Glomerular visceral epithelial cell (primary cell): ENCODE measurements at regions not wholly inside any gene's neighbourhood (a gene's known extent, or its start where the extent isn't known, plus 50 kb on each side); places are given as distances from the start of the nearest gene placed in this dataset.

Source experiments
- DNase-seq: peaks from one replicate; pipeline ENCODE4 v3.0.0-alpha.2; 2016; ENCODE audit errors: extremely low spot score

- no peak for DNase-seq
Observed at GRCh38 chr2:136572335-136572734, 193.0 kb upstream of the THSD7B start.

GRCh38 chr2:136557203-136557602, 208.1 kb upstream of the THSD7B start:
- no peak for DNase-seq

GRCh38 chr2:136550181-136550580, 215.2 kb upstream of the THSD7B start:
- DNase-seq = no peak

DNA sequence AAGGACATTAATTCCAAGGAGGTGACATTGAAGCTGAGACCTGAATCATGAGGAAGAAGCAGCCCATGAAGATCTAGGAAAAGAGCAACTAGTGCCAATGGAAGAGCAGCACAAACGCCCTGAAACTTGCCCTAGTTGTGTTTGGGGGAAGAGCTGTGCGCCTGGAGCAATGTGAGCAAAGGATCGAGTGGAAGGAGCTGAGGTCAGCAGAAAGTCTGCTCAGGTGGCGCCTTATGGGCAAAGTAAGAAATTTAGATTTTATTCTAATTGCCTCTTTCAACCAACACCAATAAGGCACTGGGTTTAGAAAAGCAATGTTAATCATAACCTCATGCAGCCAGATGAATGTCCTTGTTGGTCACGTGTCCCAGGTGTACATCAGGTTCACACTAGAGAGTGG, 226.0 kb upstream of the THSD7B start:
- no peak for DNase-seq

GRCh38 chr2:136538489-136538888, 226.9 kb upstream of the THSD7B start:
- DNase-seq = no peak

- DNase-seq = no peak
Observed at GRCh38 chr2:136534811-136535210, 230.5 kb upstream of the THSD7B start.

GRCh38 chr2:136532171-136532570, 233.2 kb upstream of the THSD7B start:
- no peak for DNase-seq

DNA sequence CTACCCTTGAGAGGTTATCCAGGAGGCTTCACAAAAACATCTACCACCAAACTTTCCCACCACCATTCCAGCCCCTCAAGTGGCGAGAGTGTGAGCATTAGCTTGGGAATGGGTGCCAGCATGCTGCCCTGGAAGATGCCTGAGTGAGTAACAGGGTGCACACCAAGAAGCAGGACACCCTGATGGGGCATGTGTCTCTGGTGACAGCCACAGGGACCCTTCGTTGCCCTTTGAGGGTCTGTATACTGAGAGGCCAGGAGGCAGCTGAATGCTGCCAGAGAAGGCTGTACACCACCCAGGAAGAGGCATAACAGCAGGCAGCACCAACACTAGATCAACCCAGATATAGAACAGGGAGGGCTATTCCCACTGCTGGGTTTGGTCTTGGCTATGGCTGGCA, 233.6 kb upstream of the THSD7B start:
- DNase-seq = no peak

DNA sequence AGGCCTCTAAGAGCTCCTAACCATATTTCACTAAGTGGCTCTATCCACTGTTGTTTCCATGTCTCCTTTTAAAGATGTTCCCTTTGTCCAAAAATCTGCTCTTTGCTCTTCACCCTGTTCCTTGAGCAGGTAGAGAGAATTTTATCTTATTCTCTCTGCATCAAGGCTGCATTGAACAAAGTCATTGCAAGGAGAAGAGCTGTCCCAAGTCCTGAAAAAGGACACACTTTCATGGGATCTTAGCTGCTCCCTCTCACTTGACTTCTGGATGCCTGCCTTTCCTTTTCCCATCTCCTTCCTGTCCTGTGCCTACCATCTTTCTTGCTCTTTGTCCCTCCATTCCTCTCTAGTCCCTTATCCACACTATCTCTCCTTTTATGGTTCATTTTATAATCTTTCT, 235.2 kb upstream of the THSD7B start:
- no peak for DNase-seq

- DNase-seq = no peak
Observed at GRCh38 chr2:136527560-136527959, 237.8 kb upstream of the THSD7B start.

DNA sequence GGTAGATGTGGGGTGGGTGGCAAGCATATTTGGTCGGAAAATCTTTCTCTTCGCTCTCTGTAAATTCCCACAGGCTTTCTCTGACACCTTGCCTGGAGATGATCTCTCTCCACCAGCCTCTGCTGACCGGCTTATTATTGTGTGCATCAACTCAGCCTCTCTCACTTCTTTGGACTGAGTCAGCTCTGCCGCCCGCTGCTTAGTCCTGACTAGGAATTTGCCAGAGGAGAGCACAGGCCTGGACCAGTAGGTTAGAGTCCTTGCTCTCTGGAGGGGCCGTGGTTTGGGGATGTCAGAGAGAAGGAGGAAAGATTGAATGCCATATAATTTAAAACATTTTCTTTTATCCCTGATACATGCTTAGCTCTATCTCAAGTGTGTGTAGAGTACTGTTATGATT, 242.6 kb upstream of the THSD7B start:
- no peak for DNase-seq

- no peak for DNase-seq
Observed at GRCh38 chr2:136517716-136518115, 247.6 kb upstream of the THSD7B start.

DNA sequence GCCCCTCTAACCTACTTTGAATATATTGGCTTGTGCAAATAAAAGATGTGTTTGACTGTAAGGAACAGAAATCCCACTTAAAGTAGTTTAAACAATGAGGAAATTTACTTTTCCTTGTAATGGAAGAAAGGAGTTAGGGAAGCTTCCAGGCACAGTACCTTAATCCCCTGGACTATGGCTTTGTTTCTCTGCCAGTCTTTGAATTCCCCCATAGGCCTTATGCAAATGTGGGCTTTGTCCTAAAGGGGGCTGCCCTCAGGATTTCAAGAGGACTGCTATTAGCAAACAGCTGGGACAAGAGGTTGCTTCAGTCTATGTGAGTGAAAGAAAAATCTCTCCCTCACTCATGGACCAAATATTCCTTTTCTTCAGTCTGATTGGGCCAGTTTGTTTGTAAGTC, 255.1 kb upstream of the THSD7B start:
- DNase-seq = no peak

DNA sequence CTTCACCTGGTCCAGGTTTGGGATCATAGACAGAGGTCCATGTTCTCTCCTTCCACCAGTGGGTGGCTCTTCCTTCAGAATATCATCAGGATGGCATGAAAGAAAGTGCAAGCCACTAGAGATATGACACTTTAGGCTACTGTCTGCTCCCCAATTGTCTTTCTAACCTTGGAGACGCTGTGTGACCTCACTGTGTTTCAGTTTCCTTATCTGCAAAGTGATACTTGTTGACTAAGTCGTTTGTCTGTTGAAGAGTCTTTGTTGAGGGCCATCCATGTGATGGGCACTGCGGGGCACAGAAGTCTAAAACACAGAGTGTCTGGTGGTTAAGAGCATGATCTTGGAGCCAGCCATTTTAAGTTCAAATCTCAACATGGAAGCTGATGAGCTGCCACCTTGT, 259.9 kb upstream of the THSD7B start:
- DNase-seq = no peak

GRCh38 chr2:136502660-136503059, 262.7 kb upstream of the THSD7B start:
- no peak for DNase-seq

DNA sequence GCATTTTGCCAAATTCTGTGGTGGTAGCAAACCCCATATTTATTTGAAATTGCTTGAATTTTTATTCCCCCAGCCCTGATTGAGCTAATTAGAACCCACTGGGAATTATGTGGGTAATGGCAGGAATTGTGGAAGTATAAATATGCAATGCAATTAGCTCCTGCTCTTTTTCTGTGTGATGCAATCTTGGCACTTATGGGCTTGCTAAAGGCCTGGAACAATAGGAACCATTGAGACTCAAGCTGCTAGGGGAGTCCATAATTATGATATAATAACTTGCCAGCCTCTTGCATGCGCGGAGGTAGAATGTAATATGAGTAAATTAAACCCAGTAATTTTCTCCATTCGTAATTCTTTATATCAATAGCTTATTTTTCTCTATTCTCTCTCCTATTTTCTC, 267.6 kb upstream of the THSD7B start:
- no peak for DNase-seq

DNA sequence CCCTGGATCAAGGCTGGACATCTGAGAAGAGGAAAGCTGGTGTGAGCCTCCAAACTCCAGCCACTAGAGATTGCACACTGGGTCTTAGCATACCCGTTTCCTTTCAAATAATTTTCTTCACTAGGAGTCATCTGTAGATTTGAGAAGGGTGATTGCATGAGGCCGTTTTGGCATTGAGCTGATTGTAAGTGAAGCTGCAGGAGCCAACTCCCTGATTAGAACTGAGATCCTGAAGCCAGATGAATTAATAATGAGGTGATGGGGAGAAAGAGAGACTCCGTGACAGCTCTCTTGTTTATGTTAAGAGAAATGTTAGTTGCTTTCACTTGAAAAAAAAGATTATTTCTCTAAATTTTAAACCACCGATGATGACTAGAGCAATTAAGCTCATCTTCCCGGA, 268.4 kb upstream of the THSD7B start:
- no peak for DNase-seq

GRCh38 chr2:136495636-136496035, 269.7 kb upstream of the THSD7B start:
- DNase-seq = no peak

GRCh38 chr2:136492901-136493300, 272.4 kb upstream of the THSD7B start:
- DNase-seq = no peak

DNA sequence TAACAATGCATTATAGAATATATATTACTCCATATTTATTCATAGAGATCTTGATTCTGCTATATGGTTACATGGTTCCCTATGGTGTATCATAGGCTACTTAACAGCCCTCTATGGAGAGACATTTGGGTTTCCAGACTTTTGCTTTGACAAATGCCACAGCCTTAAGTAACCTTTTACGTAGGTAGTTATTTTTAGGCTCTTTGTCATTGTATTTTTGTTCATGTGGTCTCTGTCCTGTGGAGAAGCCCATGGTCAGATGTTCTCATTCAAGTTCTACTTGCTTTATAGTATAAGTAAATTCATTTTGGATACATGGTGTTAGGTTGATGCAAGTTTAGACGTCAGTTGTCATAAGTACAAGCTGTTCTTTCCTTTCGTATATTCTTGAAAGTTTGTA, 275.2 kb upstream of the THSD7B start:
- DNase-seq = no peak

DNA sequence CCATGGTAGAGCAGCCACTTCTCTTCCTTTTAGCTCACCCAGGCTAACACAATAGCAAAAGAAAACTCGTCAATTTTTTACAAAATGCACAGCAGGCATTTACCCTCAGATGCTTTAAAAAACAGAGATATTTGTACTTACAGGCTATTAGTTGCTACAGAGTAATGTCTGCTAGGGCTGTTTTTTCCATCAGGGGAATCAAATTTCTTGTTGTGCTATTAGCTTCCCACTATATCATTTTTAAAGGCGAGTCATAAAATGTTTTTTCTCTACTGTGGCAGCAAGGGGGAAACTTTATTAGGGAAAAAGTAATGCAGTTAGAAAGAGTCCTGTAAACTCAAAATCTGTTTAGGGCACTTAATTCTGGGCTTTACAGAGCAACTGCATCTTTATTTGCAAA, 277.9 kb upstream of the THSD7B start:
- no peak for DNase-seq

DNA sequence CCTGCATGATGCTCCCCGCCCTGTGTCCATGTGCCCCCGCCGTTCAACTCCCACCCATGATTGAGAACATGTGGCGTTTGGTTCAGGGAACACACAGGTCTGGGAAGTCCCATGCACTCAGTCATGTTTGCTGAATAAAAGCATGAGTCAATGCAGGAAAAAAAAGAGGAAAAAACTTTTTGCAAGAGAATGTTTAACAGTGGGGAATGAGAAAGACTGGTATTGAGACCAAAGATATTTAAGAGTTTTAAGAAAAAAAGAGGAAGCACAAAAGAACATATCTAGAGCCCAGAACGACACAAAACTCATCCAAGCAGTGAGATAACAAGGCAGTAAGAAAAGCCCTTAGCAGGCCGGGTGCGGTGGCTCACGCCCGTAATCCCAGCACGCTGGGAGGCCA, 279.2 kb upstream of the THSD7B start:
- DNase-seq = no peak

GRCh38 chr2:136482966-136483365, 282.4 kb upstream of the THSD7B start:
- DNase-seq = no peak

GRCh38 chr2:136482006-136482405, 283.3 kb upstream of the THSD7B start:
- no peak for DNase-seq

DNA sequence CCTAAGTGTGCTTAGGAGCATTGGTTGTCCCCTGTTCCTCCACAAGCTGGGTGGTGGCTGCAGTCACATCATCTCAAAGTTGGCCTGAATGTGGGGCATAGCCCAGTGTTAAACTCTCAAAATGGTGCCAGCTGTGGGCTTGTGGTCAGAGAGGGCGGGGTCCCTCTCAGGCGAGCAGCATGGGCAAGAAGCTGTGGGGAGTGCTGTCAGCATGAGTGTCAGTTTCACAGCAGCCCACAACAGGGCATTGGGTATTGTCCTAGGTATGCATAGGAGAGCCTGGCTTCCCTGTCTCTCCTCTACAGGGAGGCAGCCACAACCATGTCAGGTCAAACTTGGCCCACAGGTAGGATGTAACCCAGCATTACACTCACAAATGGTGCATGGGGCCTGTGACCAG, 285.6 kb upstream of the THSD7B start:
- no peak for DNase-seq
